ENCODE measurements at regions not wholly inside any gene's neighbourhood (a gene's known extent, or its start where the extent isn't known, plus 50 kb on each side); places are given as distances from the start of the nearest gene placed in this dataset.

GRCh38 chr5:96279801-96280542, 153.1 kb downstream of the PCSK1 start (continued):
- TF ChIP-seq CHD7 (IDR thresholded peaks at IDR 0.05; ENCODE audit: insufficient replicate concordance, low read length) (no peak), SUZ12 (IDR thresholded peaks at IDR 0.05; ENCODE audit: low read length) (no peak)

Data from H1 (cell line).